Adrenal gland (tissue), 5 donors: ENCODE measurements at regions not wholly inside any gene's neighbourhood (a gene's known extent, or its start where the extent isn't known, plus 50 kb on each side); places are given as distances from the start of the nearest gene placed in this dataset.

Experiments
- POLR2A ChIP-seq, 2 donors: fragments of 450-650 bp; IDR thresholded peaks; one replicate each; pipeline ENCODE4 v1.6.1; 2017; ENCODE audit warnings: antibody characterized with exemption in 2 of 2, mild to moderate bottlenecking in 2 of 2, moderate library complexity in 1 of 2
- TF ChIP-seq, protein P1 (sequence below), 6 experiments: fragments of 450-650 bp in 4 of 6; fragments of 200-600 bp in 2 of 6; sonication (generic) in 1 of 6; IDR thresholded peaks; 1 replicate in 5 of 6; 2 replicates in 1 of 6; pipeline versions ENCODE4 v1.5.1 to v1.8.0; 2016 to 2021; ENCODE audit warnings: antibody characterized with exemption in 6 of 6, mild to moderate bottlenecking in 2 of 6, moderate library complexity in 1 of 6
- donor health status: DM: no; HTN: no; CAD: no.

DNA sequence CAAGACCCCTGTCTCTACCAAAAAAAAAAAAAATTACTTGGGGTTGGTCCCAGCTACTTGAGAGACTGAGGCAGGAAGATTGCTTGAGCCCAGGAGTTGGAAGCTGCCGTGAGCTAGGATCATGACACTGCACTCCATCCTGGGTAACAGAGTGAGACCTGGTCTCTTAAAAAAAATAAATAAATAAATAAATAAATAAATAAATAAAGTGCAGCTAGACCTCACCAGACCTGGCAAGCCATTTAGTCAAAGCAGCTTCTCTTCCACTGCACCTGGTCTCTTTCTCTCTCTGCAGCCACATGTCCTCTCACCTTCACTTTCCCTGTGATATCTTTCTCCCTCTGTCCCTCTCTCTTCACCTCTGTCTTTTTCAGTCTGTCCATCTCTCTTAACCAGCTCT is 75.2 kb upstream of the CHCHD3 start:
- TF ChIP-seq, protein P1, sequence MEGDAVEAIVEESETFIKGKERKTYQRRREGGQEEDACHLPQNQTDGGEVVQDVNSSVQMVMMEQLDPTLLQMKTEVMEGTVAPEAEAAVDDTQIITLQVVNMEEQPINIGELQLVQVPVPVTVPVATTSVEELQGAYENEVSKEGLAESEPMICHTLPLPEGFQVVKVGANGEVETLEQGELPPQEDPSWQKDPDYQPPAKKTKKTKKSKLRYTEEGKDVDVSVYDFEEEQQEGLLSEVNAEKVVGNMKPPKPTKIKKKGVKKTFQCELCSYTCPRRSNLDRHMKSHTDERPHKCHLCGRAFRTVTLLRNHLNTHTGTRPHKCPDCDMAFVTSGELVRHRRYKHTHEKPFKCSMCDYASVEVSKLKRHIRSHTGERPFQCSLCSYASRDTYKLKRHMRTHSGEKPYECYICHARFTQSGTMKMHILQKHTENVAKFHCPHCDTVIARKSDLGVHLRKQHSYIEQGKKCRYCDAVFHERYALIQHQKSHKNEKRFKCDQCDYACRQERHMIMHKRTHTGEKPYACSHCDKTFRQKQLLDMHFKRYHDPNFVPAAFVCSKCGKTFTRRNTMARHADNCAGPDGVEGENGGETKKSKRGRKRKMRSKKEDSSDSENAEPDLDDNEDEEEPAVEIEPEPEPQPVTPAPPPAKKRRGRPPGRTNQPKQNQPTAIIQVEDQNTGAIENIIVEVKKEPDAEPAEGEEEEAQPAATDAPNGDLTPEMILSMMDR (IDR thresholded peaks at IDR 0.05), result no peak
- TF ChIP-seq POLR2A (IDR thresholded peaks at IDR 0.05), result no peak
